HG03469 (cell line): ENCODE measurements at regions not wholly inside any gene's neighbourhood (a gene's known extent, or its start where the extent isn't known, plus 50 kb on each side); places are given as distances from the start of the nearest gene placed in this dataset.

Experiments
- ATAC-seq: cut with Tn5 transposase; IDR thresholded peaks from one replicate; pipeline ENCODE4 v1.9.1; 2021; ENCODE audit warnings: mild to moderate bottlenecking, moderate library complexity, moderate number of reproducible peaks; ENCODE audit not compliant: unreplicated experiment

- no peak for ATAC-seq
Measured at GRCh38 chr5:122713041-122713440, 61.8 kb upstream of the SNX2 start.

GRCh38 chr5:122715095-122715494 lies 59.8 kb upstream of the SNX2 start:
- ATAC-seq, result no peak

GRCh38 chr5:122718611-122719010 lies 56.3 kb upstream of the SNX2 start:
- ATAC-seq, result no peak

DNA sequence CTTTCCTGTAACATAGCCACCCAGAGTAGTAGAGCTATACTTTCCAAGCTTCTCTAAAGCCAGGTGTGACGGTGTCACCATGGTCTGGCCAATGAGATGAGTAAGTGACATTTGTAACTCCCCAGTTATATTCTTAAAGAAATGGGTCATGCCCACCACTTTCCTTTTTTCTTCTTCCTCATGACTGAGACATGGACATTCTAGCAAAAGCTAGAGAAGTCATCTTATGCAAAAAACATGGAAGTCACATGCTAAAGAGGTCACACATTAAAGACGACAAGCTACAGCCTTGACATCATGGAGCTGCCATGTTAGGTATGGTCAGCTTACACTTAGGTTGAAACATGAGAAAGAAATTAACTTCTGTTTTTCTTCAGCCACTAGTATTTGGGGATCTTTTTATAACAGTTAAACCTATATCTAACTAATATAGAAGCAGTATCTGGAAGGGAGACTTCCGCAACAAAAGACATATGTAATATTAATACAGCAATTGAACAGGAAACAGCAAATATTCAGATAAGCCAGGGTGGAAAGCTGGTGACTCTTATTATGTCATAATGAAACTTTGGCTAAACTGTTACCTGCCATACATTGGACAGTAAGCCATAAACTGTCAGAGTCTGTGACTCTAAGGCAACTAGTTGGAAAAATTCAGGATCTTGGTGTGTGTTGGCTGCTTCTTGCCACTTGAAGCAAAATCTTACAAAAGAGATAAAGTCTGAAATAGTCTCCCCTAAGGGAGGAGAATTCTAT lies 54.7 kb upstream of the SNX2 start:
- ATAC-seq, result no peak

DNA sequence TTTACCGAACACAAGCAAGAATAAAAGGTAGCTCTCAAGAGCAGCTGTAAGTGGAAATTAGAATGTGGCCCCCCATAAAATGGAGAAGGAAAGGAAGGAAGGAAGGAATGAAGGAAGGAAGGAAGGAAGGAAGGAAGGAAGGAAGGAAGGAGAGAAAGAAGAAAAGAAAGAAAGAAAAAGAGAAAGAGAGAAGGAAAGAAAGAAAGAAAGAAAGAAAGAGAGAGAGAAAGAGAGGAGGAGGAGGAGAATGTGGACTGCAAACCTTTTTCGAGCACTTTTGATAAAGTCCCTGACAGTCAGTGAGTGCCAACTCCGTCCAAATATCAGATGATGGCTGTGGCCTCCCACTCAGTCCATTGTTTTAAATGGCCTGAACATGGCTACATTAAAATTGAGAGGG lies 53.8 kb upstream of the SNX2 start:
- no peak for ATAC-seq

DNA sequence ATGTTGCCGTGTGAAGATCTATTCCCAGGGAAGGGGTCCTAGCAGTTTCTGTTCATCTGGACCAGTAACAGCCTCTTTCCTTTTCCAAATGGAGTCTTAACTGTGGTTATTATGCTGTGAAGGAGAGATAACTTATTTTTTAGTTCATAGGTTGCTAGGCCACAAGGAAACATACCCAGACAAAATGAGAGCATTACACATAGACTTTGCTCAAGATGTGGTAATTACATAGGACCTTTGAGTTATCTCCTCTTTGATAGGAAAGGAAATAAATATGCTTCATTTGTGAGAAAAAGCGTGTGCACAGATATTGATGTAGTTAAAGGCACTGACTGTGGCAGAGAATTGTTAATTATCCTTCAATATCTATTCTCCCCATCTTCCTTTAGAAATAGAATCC lies 52.5 kb upstream of the SNX2 start:
- no peak for ATAC-seq

DNA sequence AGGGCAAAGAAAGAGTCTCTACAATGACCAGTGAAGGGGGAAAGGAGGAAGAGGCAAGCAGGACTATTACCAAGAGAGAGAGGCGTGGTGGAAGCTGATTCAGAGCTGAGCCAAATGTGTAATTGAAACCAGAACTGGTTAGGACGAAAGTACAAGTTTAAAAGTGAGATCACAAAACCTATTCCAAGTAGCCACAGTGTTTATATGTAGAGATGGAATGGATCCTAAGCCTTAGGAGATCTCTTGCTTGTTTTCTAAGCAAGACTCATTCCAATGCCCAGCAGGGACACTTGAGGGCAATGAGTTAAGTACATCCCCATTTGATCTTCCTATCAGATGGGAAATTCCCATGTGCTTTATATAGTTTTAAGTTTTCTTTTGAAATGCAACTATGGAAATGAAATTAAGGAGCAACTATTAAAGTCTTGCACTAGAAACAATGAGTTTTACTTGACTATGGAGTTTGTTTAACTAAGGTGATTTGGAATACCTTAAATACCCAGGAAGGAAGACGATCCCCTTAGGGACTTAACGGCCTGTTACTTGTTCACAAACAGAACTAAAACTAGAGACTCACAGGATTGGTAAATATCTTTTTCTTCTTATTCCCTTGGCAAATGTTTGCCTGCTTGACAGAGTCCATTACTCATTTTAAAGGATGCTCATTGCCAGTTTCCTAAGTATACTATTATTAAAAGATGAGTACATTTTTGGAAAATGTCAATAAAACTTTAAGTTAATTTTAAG lies 51.1 kb upstream of the SNX2 start:
- peak; percentile 74 for ATAC-seq
